RWPE1 (cell line): ENCODE measurements at regions not wholly inside any gene's neighbourhood (a gene's known extent, or its start where the extent isn't known, plus 50 kb on each side); places are given as distances from the start of the nearest gene placed in this dataset.
A peak's percentile ranks its signal among the peaks of the same experiment; 100 is the strongest.

ENCODE experiments used
- CTCF ChIA-PET: fragments of 350-600 bp; sonication (Branson Sonifier 250); formaldehyde crosslinking; extraction: SDS; loops from one replicate; lab custom pipeline; 2021; lab: Yijun Ruan, JAX
- POLR2A ChIA-PET: fragments of 400-600 bp; formaldehyde crosslinking; extraction: SDS; loops from one replicate; lab custom pipeline; 2020; ENCODE audit warnings: antibody characterized with exemption; ENCODE audit not compliant: low non-redundant PET; lab: Yijun Ruan, JAX
- DNase-seq: peaks from one replicate; pipeline ENCODE4 v3.0.0; 2012; ENCODE audit warnings: low spot score
- H3K27ac ChIP-seq: fragments of 450-650 bp; 2 replicates; pipeline ENCODE4 v1.5.1; 2017
- CTCF ChIP-seq: fragments of 450-650 bp; conservative IDR thresholded peaks from 2 replicates; pipeline ENCODE4 v1.5.1; 2017; ENCODE audit warnings: low read depth, mild to moderate bottlenecking

- DNase-seq = no peak
- ChIA-PET POLR2A (no interaction called here), CTCF (no interaction called here)
- H3K27ac ChIP-seq = no peak overlapping the region
- TF ChIP-seq CTCF = no peak
Measured at GRCh38 chr3:106488331-106488730, 619.5 kb upstream of the CBLB start.

- no peak for DNase-seq
- no peak for TF ChIP-seq CTCF
- ChIA-PET CTCF (no interaction called here), POLR2A (no interaction called here)
- no peak overlapping the region for H3K27ac ChIP-seq
Measured at GRCh38 chr3:106491796-106492195, 623.0 kb upstream of the CBLB start.

- ChIA-PET POLR2A (no interaction called here), CTCF (no interaction called here)
- no peak for TF ChIP-seq CTCF
- DNase-seq = no peak
- peak overlapping the region; percentile 52 for H3K27ac ChIP-seq
Measured at GRCh38 chr3:106508331-106508893, 639.6 kb upstream of the CBLB start.

GRCh38 chr3:106510206-106510605 is 641.4 kb upstream of the CBLB start:
- no peak overlapping the region for H3K27ac ChIP-seq
- TF ChIP-seq CTCF = no peak
- no peak for DNase-seq
- ChIA-PET CTCF (no interaction called here), POLR2A (no interaction called here)

- no peak for DNase-seq
- H3K27ac ChIP-seq = no peak overlapping the region
- ChIA-PET CTCF (interaction anchor here (0.7 kb wide), 1 partner anchor 44 kb away, joined by 4 read pairs; no protein-coding TSS in a partner anchor), POLR2A (no interaction called here)
- TF ChIP-seq CTCF = no peak
Measured at GRCh38 chr3:106512846-106513245, 644.0 kb upstream of the CBLB start.

GRCh38 chr3:106514431-106514830 is 645.6 kb upstream of the CBLB start:
- POLR2A ChIA-PET = no interaction called here

More at GRCh38 chr3:106514431-106514830, 645.6 kb upstream of the CBLB start:
- H3K27ac ChIP-seq = no peak overlapping the region
- CTCF ChIA-PET = no interaction called here
- no peak for DNase-seq
- TF ChIP-seq CTCF = no peak
